Stomach (tissue), 8 donors: ENCODE measurements at regions not wholly inside any gene's neighbourhood (a gene's known extent, or its start where the extent isn't known, plus 50 kb on each side); places are given as distances from the start of the nearest gene placed in this dataset.

Experiments
- DNase-seq, 2 donors: peaks; one replicate each; pipeline versions ENCODE4 v3.0.0 to v3.0.0-alpha.2; 2013 to 2019
- H3K27ac ChIP-seq, 5 donors: fragments of 200-600 bp in 4 of 5; sonication (generic) in 4 of 5; one replicate each; pipeline ENCODE4 v1.5.1; 2013 to 2019; ENCODE audit warnings: mild to moderate bottlenecking in 1 of 5, moderate library complexity in 1 of 5
- H3K27me3 ChIP-seq, 3 donors: fragments of 200-600 bp; sonication (generic); one replicate each; pipeline ENCODE4 v1.5.1; 2017 to 2019; ENCODE audit warnings: mixed run types in 1 of 3
- H3K36me3 ChIP-seq, 4 donors: fragments of 200-600 bp; sonication (generic); 1 replicate in 3 of 4; 2 replicates in 1 of 4; pipeline ENCODE4 v1.5.1; 2016 to 2019
- H3K4me1 ChIP-seq, 4 donors: fragments of 200-600 bp; sonication (generic); one replicate each; pipeline ENCODE4 v1.5.1; 2016 to 2019
- H3K4me3 ChIP-seq, 4 donors: fragments of 200-600 bp; sonication (generic) in 3 of 4; one replicate each; pipeline ENCODE4 v1.5.1; 2016 to 2019; ENCODE audit warnings: mild to moderate bottlenecking in 1 of 4
- H3K9me3 ChIP-seq, 4 donors: fragments of 200-600 bp; sonication (generic); one replicate each; pipeline ENCODE4 v1.5.1; 2016 to 2019
- CTCF ChIP-seq, 7 experiments: fragments of 450-650 bp in 4 of 7; fragments of 200-600 bp in 3 of 7; sonication (generic) in 3 of 7; IDR thresholded peaks; one replicate each; pipeline ENCODE4 v1.5.1; 2016 to 2019; ENCODE audit warnings: antibody characterized with exemption in 7 of 7, control low read depth in 2 of 7, mild to moderate bottlenecking in 1 of 7
- EP300 ChIP-seq: sonication (generic); formaldehyde crosslinking; IDR thresholded peaks from one replicate; pipeline ENCODE4 v1.6.1; 2017; ENCODE audit warnings: antibody characterized with exemption
- POLR2A ChIP-seq, 4 donors: fragments of 450-650 bp; IDR thresholded peaks; one replicate each; pipeline ENCODE4 v1.6.1; 2016; ENCODE audit warnings: antibody characterized with exemption in 4 of 4, control low read depth in 2 of 4, mild to moderate bottlenecking in 1 of 4, moderate library complexity in 1 of 4
- POLR2AphosphoS5 ChIP-seq, 3 donors: sonication (generic); formaldehyde crosslinking; IDR thresholded peaks; one replicate each; pipeline ENCODE4 v1.6.1; 2016; ENCODE audit warnings: antibody characterized with exemption in 3 of 3
- WGBS, 5 donors: extraction: QIAGEN DNeasy Blood & Tissue Kit in 3 of 5; methylation state at CpG; one replicate each; pipeline versions ENCODE4 v1.1.5 to v1.1.7; 2013 to 2018; 5-methylcytosine and 5-hydroxymethylcytosine counted together
- intact Hi-C: fragments of 100-400 bp; cut with DNase I; formaldehyde crosslinking; loops from one replicate; pipeline ENCODE4 v1.15.1; 2023; ENCODE audit warnings: low total_unique reads
- donor health status: healthy with polysubstance abuse.
- donor health status: Bipolar disorder and iron deficiency.
- donor health status: healthy.

- Histone ChIP-seq H3K27ac (no peak overlapping the region), H3K36me3 (no peaks in the 10 kb centered on the region)
- DNase-seq, result no peak
Observed at GRCh38 chr1:112239683-112240330, 156.2 kb upstream of the CTTNBP2NL start.

GRCh38 chr1:112242470-112242869 lies 153.5 kb upstream of the CTTNBP2NL start:
- H3K36me3 ChIP-seq, result no peaks in the 10 kb centered on the region
- H3K4me1 ChIP-seq, result peaks cover 0 to 5% (median 0%) of the 10 kb centered on the region in 4 donors
- H3K27me3 ChIP-seq, result no peaks in the 10 kb centered on the region
- WGBS, 5 donors, result 83 to 95% (median 86%) methylated on average over 5 of the region's 5 CpGs
- DNase-seq, result no peak
- H3K9me3 ChIP-seq, result no peaks in the 10 kb centered on the region
- intact Hi-C loops, result no loop called here
- no peak overlapping the region for H3K4me3 ChIP-seq
- no peak for TF ChIP-seq EP300
- TF ChIP-seq CTCF (IDR thresholded peaks at IDR 0.05), result no peak
- TF ChIP-seq POLR2A (IDR thresholded peaks at IDR 0.05), result no peak
- TF ChIP-seq POLR2AphosphoS5 (IDR thresholded peaks at IDR 0.05), result no peak
- H3K27ac ChIP-seq, result no peak overlapping the region

More at GRCh38 chr1:112239683-112240330, 156.2 kb upstream of the CTTNBP2NL start:
- TF ChIP-seq POLR2AphosphoS5 (IDR thresholded peaks at IDR 0.05), result no peak
- TF ChIP-seq CTCF (IDR thresholded peaks at IDR 0.05), result no peak
- TF ChIP-seq EP300, result no peak
- no peak for TF ChIP-seq POLR2A (IDR thresholded peaks at IDR 0.05)
- Histone ChIP-seq H3K4me1 (peaks cover 0 to 5% (median 0%) of the 10 kb centered on the region in 4 donors), H3K27me3 (no peaks in the 10 kb centered on the region), H3K9me3 (no peaks in the 10 kb centered on the region), H3K4me3 (no peak overlapping the region)
- 68 to 82% (median 76%) methylated on average over 6 of the region's 6 CpGs for WGBS, 5 donors
- intact Hi-C loops, result no loop called here

GRCh38 chr1:112244131-112244530 lies 151.9 kb upstream of the CTTNBP2NL start:
- DNase-seq, result no peak
- Histone ChIP-seq H3K36me3 (no peaks in the 10 kb centered on the region), H3K4me1 (peaks cover 0 to 5% (median 0%) of the 10 kb centered on the region in 4 donors), H3K27ac (no peak overlapping the region), H3K9me3 (no peaks in the 10 kb centered on the region), H3K27me3 (no peaks in the 10 kb centered on the region), H3K4me3 (no peak overlapping the region)
- intact Hi-C loops, result no loop called here
- TF ChIP-seq CTCF (IDR thresholded peaks at IDR 0.05), result no peak
- no peak for TF ChIP-seq POLR2AphosphoS5 (IDR thresholded peaks at IDR 0.05)
- TF ChIP-seq POLR2A (IDR thresholded peaks at IDR 0.05), result no peak
- 93 to 97% (median 95%) methylated on average over 3 of the region's 3 CpGs for WGBS, 5 donors

GRCh38 chr1:112245114-112245513 lies 150.9 kb upstream of the CTTNBP2NL start:
- WGBS, 5 donors, result 60 to 77% (median 65%) methylated on average over 2 of the region's 2 CpGs
- DNase-seq, result no peak
- intact Hi-C loops, result no loop called here
- H3K27me3 ChIP-seq, result no peaks in the 10 kb centered on the region
- no peak overlapping the region for H3K27ac ChIP-seq
- H3K36me3 ChIP-seq, result no peaks in the 10 kb centered on the region
- TF ChIP-seq POLR2AphosphoS5 (IDR thresholded peaks at IDR 0.05) (no peak), CTCF (IDR thresholded peaks at IDR 0.05) (no peak), EP300 (no peak), POLR2A (IDR thresholded peaks at IDR 0.05) (no peak)
- H3K4me3 ChIP-seq, result no peak overlapping the region
- no peaks in the 10 kb centered on the region for H3K9me3 ChIP-seq
- H3K4me1 ChIP-seq, result peaks cover 0 to 5% (median 0%) of the 10 kb centered on the region in 4 donors
